SK-N-DZ (cell line): ENCODE measurements at regions not wholly inside any gene's neighbourhood (a gene's known extent, or its start where the extent isn't known, plus 50 kb on each side); places are given as distances from the start of the nearest gene placed in this dataset.

Source experiments
- DNase-seq: peaks from one replicate; pipeline ENCODE4 v3.0.0-alpha.2; 2015; ENCODE audit warnings: low spot score

- DNase-seq = no peak
Observed at GRCh38 chr1:200354243-200354642, 55.6 kb downstream of the ZNF281 start.

- no peak for DNase-seq
Observed at GRCh38 chr1:200353232-200353631, 56.6 kb downstream of the ZNF281 start.

GRCh38 chr1:200351826-200352549, 57.8 kb downstream of the ZNF281 start:
- no peak for DNase-seq

GRCh38 chr1:200351425-200351824, 58.4 kb downstream of the ZNF281 start:
- no peak for DNase-seq

- DNase-seq = no peak
Observed at GRCh38 chr1:200346700-200347099, 63.1 kb downstream of the ZNF281 start.

GRCh38 chr1:200345520-200345919, 64.3 kb downstream of the ZNF281 start:
- no peak for DNase-seq

- DNase-seq = no peak
Observed at GRCh38 chr1:200343874-200344273, 66.0 kb downstream of the ZNF281 start.

- DNase-seq = no peak
Observed at GRCh38 chr1:200342511-200343311, 67.1 kb downstream of the ZNF281 start.

- no peak for DNase-seq
Observed at GRCh38 chr1:200338451-200338850, 71.4 kb downstream of the ZNF281 start.

GRCh38 chr1:200337831-200338230, 72.0 kb downstream of the ZNF281 start:
- DNase-seq = no peak

GRCh38 chr1:200337410-200337809, 72.4 kb downstream of the ZNF281 start:
- no peak for DNase-seq

- DNase-seq = no peak
Observed at GRCh38 chr1:200336901-200337391, 72.9 kb downstream of the ZNF281 start.

- no peak for DNase-seq
Observed at GRCh38 chr1:200336101-200336845, 73.6 kb downstream of the ZNF281 start.

GRCh38 chr1:200334661-200335256, 75.1 kb downstream of the ZNF281 start:
- no peak for DNase-seq

- no peak for DNase-seq
Observed at GRCh38 chr1:200333329-200333728, 76.5 kb downstream of the ZNF281 start.

GRCh38 chr1:200332716-200333115, 77.1 kb downstream of the ZNF281 start:
- DNase-seq = no peak

GRCh38 chr1:200330741-200331428, 79.0 kb downstream of the ZNF281 start:
- DNase-seq = no peak

GRCh38 chr1:200329208-200329882, 80.5 kb downstream of the ZNF281 start:
- DNase-seq = no peak

- no peak for DNase-seq
Observed at GRCh38 chr1:200328379-200328778, 81.5 kb downstream of the ZNF281 start.

GRCh38 chr1:200323856-200324400, 85.9 kb downstream of the ZNF281 start:
- no peak for DNase-seq
